Uterus (tissue), 2 donors: ENCODE measurements at regions not wholly inside any gene's neighbourhood (a gene's known extent, or its start where the extent isn't known, plus 50 kb on each side); places are given as distances from the start of the nearest gene placed in this dataset.

Experiments used
- POLR2A ChIP-seq, 2 donors: fragments of 450-650 bp; IDR thresholded peaks; one replicate each; pipeline ENCODE4 v1.6.1; 2016; ENCODE audit warnings: antibody characterized with exemption in 2 of 2, mild to moderate bottlenecking in 1 of 2, moderate library complexity in 1 of 2
- TF ChIP-seq, protein P1 (sequence below), 4 experiments: fragments of 200-600 bp in 2 of 4; fragments of 450-650 bp in 2 of 4; sonication (generic) in 2 of 4; IDR thresholded peaks; one replicate each; pipeline ENCODE4 v1.5.1; 2016 to 2019; ENCODE audit warnings: antibody characterized with exemption in 4 of 4, mild to moderate bottlenecking in 2 of 4, moderate library complexity in 1 of 4

DNA sequence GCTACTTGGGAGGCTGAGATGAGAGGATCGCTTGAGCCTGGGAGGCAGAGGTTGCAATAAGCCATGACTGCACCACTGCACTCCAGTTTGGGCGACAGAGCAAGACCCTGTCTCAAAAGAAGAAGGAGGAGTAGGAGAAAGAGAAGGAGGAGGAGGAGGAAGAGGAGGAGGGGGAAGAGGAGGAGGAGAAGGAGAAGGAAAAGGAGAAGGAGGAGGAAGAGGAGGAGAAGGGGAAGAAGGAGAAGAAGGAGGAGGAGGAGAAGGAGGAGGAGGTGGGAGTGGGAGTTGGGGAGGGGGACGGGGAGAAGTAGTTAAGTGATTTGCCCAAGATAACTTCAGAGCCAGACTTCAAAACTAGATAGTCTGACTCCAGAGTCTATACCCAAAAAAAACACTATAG lies 55.5 kb upstream of the FOXD3 start:
- TF ChIP-seq, protein P1, sequence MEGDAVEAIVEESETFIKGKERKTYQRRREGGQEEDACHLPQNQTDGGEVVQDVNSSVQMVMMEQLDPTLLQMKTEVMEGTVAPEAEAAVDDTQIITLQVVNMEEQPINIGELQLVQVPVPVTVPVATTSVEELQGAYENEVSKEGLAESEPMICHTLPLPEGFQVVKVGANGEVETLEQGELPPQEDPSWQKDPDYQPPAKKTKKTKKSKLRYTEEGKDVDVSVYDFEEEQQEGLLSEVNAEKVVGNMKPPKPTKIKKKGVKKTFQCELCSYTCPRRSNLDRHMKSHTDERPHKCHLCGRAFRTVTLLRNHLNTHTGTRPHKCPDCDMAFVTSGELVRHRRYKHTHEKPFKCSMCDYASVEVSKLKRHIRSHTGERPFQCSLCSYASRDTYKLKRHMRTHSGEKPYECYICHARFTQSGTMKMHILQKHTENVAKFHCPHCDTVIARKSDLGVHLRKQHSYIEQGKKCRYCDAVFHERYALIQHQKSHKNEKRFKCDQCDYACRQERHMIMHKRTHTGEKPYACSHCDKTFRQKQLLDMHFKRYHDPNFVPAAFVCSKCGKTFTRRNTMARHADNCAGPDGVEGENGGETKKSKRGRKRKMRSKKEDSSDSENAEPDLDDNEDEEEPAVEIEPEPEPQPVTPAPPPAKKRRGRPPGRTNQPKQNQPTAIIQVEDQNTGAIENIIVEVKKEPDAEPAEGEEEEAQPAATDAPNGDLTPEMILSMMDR (IDR thresholded peaks at IDR 0.05), result no peak
- no peak for TF ChIP-seq POLR2A (IDR thresholded peaks at IDR 0.05)
